Endothelial cell of umbilical vein (primary cell): ENCODE measurements at regions not wholly inside any gene's neighbourhood (a gene's known extent, or its start where the extent isn't known, plus 50 kb on each side); places are given as distances from the start of the nearest gene placed in this dataset.
"Not testable (repeated sequence)": the region's sequence is repeated elsewhere in the genome, so short reads cannot be mapped to it uniquely, and the experiment has no call there.

ENCODE experiments used
- BruUV-seq: library from RNA; stranded (reverse); fragments of 400-500 nt; replicated peaks from 2 replicates; lab custom pipeline; 2021; lab: Mats Ljungman, UMichigan
- CTCF ChIA-PET: fragments of 300-600, 350-600 bp; sonication (Branson Sonifier 250); formaldehyde crosslinking; loops from one replicate; lab custom pipeline; 2021; ENCODE audit warnings: antibody characterized with exemption, inconsistent platforms; lab: Charles Lee
- POLR2A ChIA-PET: fragments of 300-600, 350-600 bp; sonication (Branson Sonifier 250); formaldehyde crosslinking; loops from one replicate; lab custom pipeline; 2021; ENCODE audit warnings: antibody characterized with exemption, inconsistent platforms; lab: Charles Lee
- DNase-seq: peaks from one replicate; pipeline ENCODE4 v3.0.0-alpha.2; 2011; ENCODE audit warnings: low read depth, low spot score
- FAIRE-seq: peaks from 2 replicates; lab custom pipeline; 2011; peaks lifted over from hg19 to GRCh38; lab: Jason Lieb, UNC
- H2AFZ ChIP-seq: 2 replicates; pipeline ENCODE4 v1.6.0; 2012; ENCODE audit warnings: low read depth, low read length, control low read depth, inconsistent platforms
- H3K27ac ChIP-seq: 2 replicates; pipeline ENCODE4 v1.5.1; 2011; ENCODE audit warnings: low read depth, mild to moderate bottlenecking, control low read depth, low read length, moderate library complexity; ENCODE audit not compliant: insufficient read depth
- H3K27me3 ChIP-seq, 2 experiments: 2 replicates each; pipeline versions ENCODE4 v1.6.0 to v1.6.1; 2011; ENCODE audit warnings: low read length in 2 of 2, mixed read lengths in 1 of 2; ENCODE audit not compliant: control insufficient read depth in 2 of 2, insufficient read depth in 2 of 2
- H3K36me3 ChIP-seq, 2 experiments: 2 replicates in 1 of 2; 3 replicates in 1 of 2; pipeline ENCODE4 v1.5.1; 2011; ENCODE audit warnings: low read length in 2 of 2, mild to moderate bottlenecking in 1 of 2, moderate library complexity in 1 of 2; ENCODE audit not compliant: control insufficient read depth in 2 of 2, insufficient read depth in 2 of 2; ENCODE audit errors: extremely low read depth in 1 of 2
- H3K4me1 ChIP-seq: 3 replicates; pipeline ENCODE4 v1.5.1; 2011; ENCODE audit warnings: mild to moderate bottlenecking, low read length; ENCODE audit not compliant: control insufficient read depth, insufficient read depth; ENCODE audit errors: extremely low read depth
- H3K4me2 ChIP-seq: 2 replicates; pipeline ENCODE4 v1.6.1; 2011; ENCODE audit warnings: low read length, control low read depth, mixed read lengths; ENCODE audit not compliant: insufficient read depth
- H3K4me3 ChIP-seq, 3 experiments: fragments of 200-600 bp in 1 of 3; sonication (generic), shearing (Covaris generic) in 1 of 3; replicated peaks in 1 of 3; 2 replicates each; pipeline ENCODE4 v1.5.1; 2011 to 2016; ENCODE audit warnings: control low read depth in 3 of 3, low read length in 3 of 3, mild to moderate bottlenecking in 2 of 3, inconsistent platforms in 1 of 3, low read depth in 1 of 3, moderate library complexity in 1 of 3; ENCODE audit not compliant: insufficient read depth in 1 of 3
- H3K79me2 ChIP-seq: 2 replicates; pipeline ENCODE4 v1.6.0; 2012; ENCODE audit warnings: low read length, inconsistent platforms; ENCODE audit not compliant: control insufficient read depth, insufficient read depth
- H3K9ac ChIP-seq: replicated peaks from 2 replicates; pipeline ENCODE3; 2011; ENCODE audit warnings: low read length, control low read depth; ENCODE audit not compliant: insufficient read depth; ENCODE audit errors: extremely low read depth
- H3K9me1 ChIP-seq: replicated peaks from 3 replicates; pipeline ENCODE4 v1.6.0; 2011; ENCODE audit warnings: mild to moderate bottlenecking, low read length; ENCODE audit not compliant: control insufficient read depth, insufficient read depth; ENCODE audit errors: extremely low read depth
- H3K9me3 ChIP-seq: replicated peaks from 2 replicates; pipeline ENCODE4 v1.5.1; 2012; ENCODE audit warnings: low read length, inconsistent platforms; ENCODE audit not compliant: control insufficient read depth, insufficient read depth
- H4K20me1 ChIP-seq: replicated peaks from 2 replicates; pipeline ENCODE3; 2011; ENCODE audit warnings: mild to moderate bottlenecking, low read length; ENCODE audit not compliant: control insufficient read depth, insufficient read depth; ENCODE audit errors: extremely low read depth
- EZH2 ChIP-seq: IDR thresholded peaks from 2 replicates; pipeline ENCODE4 v1.6.1; 2012; ENCODE audit warnings: borderline replicate concordance, low read depth, mild to moderate bottlenecking, moderate library complexity, low read length, inconsistent platforms; ENCODE audit not compliant: severe bottlenecking
- FOS ChIP-seq: IDR thresholded peaks from 2 replicates; pipeline ENCODE4 v1.6.1; 2011; ENCODE audit warnings: mild to moderate bottlenecking, low read length, moderate library complexity, borderline replicate concordance; ENCODE audit not compliant: insufficient read depth
- GATA2 ChIP-seq: IDR thresholded peaks from 2 replicates; pipeline ENCODE4 v1.7.0; 2011; ENCODE audit warnings: low read depth, mild to moderate bottlenecking, moderate library complexity, mixed read lengths, low read length; ENCODE audit not compliant: insufficient read length, insufficient read depth
- JUN ChIP-seq: IDR thresholded peaks from 2 replicates; pipeline ENCODE4 v1.6.1; 2011; ENCODE audit warnings: borderline replicate concordance, low read depth; ENCODE audit not compliant: insufficient read length, insufficient read depth
- MAX ChIP-seq: IDR thresholded peaks from 2 replicates; pipeline ENCODE4 v1.6.1; 2011; ENCODE audit not compliant: insufficient read depth, insufficient read length
- MYC ChIP-seq: IDR thresholded peaks from one replicate; pipeline ENCODE4 v1.6.1; 2011; ENCODE audit warnings: mild to moderate bottlenecking, low read depth, low read length
- POLR2A ChIP-seq: IDR thresholded peaks from 2 replicates; pipeline ENCODE4 v1.6.1; 2012; ENCODE audit warnings: low read depth, mild to moderate bottlenecking, control low read depth, low read length
- POLR2AphosphoS5 ChIP-seq: IDR thresholded peaks from 2 replicates; pipeline ENCODE4 v1.6.1; 2012; ENCODE audit warnings: low read depth, mild to moderate bottlenecking, control low read depth, low read length, moderate library complexity; ENCODE audit not compliant: insufficient read depth
- dilution Hi-C: fragments of 300-500 bp; cut with MboI; formaldehyde crosslinking; loops from one replicate; pipeline ENCODE4 v1.15.0; 2019; ENCODE audit warnings: low sequenced_read_pairs; ENCODE audit not compliant: extremely low pct_ligation_motif_present
- intact Hi-C: fragments of 100-400 bp; cut with micrococcal nuclease; formaldehyde crosslinking; loops from one replicate; pipeline ENCODE4 v1.10.0; 2022
- TF ChIP-seq, protein P1 (sequence below), 2 donors: IDR thresholded peaks; 1 replicate in 1 of 2; 2 replicates in 1 of 2; pipeline ENCODE4 v1.5.1; 2011; ENCODE audit warnings: low read length in 2 of 2, mild to moderate bottlenecking in 2 of 2, moderate library complexity in 2 of 2, control low read depth in 1 of 2, inconsistent platforms in 1 of 2, low read depth in 1 of 2; ENCODE audit not compliant: insufficient read depth in 1 of 2; ENCODE audit errors: extremely low read depth in 1 of 2

GRCh38 chr13:90276216-90276615, 1071.3 kb upstream of the MIR17HG start:
- Histone ChIP-seq H3K4me2 (no peak overlapping the region), H4K20me1 (no peaks in the 10 kb centered on the region), H3K27ac (no peak overlapping the region), H3K9me1 (no peaks in the 10 kb centered on the region), H3K27me3 (no peaks in the 10 kb centered on the region), H3K36me3 (no peaks in the 10 kb centered on the region), H3K79me2 (no peaks in the 10 kb centered on the region), H3K9me3 (no peaks in the 10 kb centered on the region), H3K9ac (no peak overlapping the region), H3K4me3 (no peak overlapping the region), H3K4me1 (no peaks in the 10 kb centered on the region), H2AFZ (no peak overlapping the region)
- FAIRE-seq (no peak), DNase-seq (no peak)
- BruUV-seq: no TSS peak
- dilution Hi-C loops: no loop called here
- ChIA-PET POLR2A (no interaction called here), CTCF (no interaction called here)
- TF ChIP-seq MAX: no peak
- no peak for TF ChIP-seq POLR2A
- TF ChIP-seq, protein P1, sequence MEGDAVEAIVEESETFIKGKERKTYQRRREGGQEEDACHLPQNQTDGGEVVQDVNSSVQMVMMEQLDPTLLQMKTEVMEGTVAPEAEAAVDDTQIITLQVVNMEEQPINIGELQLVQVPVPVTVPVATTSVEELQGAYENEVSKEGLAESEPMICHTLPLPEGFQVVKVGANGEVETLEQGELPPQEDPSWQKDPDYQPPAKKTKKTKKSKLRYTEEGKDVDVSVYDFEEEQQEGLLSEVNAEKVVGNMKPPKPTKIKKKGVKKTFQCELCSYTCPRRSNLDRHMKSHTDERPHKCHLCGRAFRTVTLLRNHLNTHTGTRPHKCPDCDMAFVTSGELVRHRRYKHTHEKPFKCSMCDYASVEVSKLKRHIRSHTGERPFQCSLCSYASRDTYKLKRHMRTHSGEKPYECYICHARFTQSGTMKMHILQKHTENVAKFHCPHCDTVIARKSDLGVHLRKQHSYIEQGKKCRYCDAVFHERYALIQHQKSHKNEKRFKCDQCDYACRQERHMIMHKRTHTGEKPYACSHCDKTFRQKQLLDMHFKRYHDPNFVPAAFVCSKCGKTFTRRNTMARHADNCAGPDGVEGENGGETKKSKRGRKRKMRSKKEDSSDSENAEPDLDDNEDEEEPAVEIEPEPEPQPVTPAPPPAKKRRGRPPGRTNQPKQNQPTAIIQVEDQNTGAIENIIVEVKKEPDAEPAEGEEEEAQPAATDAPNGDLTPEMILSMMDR (IDR thresholded peaks at IDR 0.05; ENCODE audit: extremely low read depth in 1 of 2, insufficient read depth in 1 of 2, low read depth in 1 of 2, low read length in 2 of 2): no peak
- no peak for TF ChIP-seq FOS
- TF ChIP-seq GATA2: no peak
- no peak for TF ChIP-seq POLR2AphosphoS5
- no peak for TF ChIP-seq MYC
- TF ChIP-seq EZH2: no peak
- TF ChIP-seq JUN: no peak
- intact Hi-C loops: no loop called here

DNA sequence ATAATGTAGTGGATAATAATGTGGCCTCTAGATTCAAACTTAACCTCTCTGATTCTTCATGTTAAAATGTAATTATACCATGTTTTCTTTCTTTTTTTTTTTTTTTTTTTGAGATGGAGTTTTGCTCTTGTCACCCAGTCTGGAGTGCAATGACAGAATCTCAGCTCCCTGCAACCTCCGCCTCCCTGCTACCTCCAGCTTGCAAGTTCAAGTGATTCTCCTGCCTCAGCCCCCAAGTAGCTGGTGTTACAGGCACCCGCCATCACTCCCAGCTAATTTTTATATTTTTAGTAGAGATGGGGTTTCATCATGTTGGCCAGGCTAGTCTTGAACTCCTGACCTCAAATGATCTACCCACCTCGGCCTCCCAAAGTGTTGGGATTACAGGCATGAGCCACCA, 1069.3 kb upstream of the MIR17HG start:
- H3K36me3 ChIP-seq, H3K4me1 ChIP-seq, H3K79me2 ChIP-seq, H2AFZ ChIP-seq, H3K9ac ChIP-seq, H3K27ac ChIP-seq, H4K20me1 ChIP-seq, H3K27me3 ChIP-seq, BruUV-seq, H3K9me1 ChIP-seq, H3K9me3 ChIP-seq, H3K4me3 ChIP-seq, dilution Hi-C loops, FAIRE-seq, H3K4me2 ChIP-seq, POLR2A ChIA-PET, CTCF ChIA-PET, intact Hi-C loops, DNase-seq: not testable (repeated sequence)
